AG04449 (cell line): ENCODE measurements at regions not wholly inside any gene's neighbourhood (a gene's known extent, or its start where the extent isn't known, plus 50 kb on each side); places are given as distances from the start of the nearest gene placed in this dataset.
"Not testable (repeated sequence)": the region's sequence is repeated elsewhere in the genome, so short reads cannot be mapped to it uniquely, and the experiment has no call there.

Source experiments
- CTCF ChIA-PET: fragments of 350-600 bp; formaldehyde crosslinking; extraction: SDS; loops from one replicate; lab custom pipeline; 2021; ENCODE audit warnings: antibody characterized with exemption; lab: Yijun Ruan, JAX
- POLR2A ChIA-PET: fragments of 400-600, 350-600 bp; formaldehyde crosslinking; extraction: SDS; loops from one replicate; lab custom pipeline; 2020; ENCODE audit warnings: antibody characterized with exemption, inconsistent platforms; lab: Yijun Ruan, JAX
- DNase-seq: peaks from one replicate; pipeline ENCODE4 v3.0.0-alpha.2; 2010; ENCODE audit warnings: low read depth, low spot score
- H3K4me3 ChIP-seq: 2 replicates; pipeline ENCODE4 v1.5.1; 2011; ENCODE audit warnings: low read depth, mild to moderate bottlenecking, control low read depth, low read length
- CTCF ChIP-seq: IDR thresholded peaks from one replicate; pipeline ENCODE4 v1.5.1; 2011; ENCODE audit warnings: mild to moderate bottlenecking, moderate library complexity, low read length, control low read depth, inconsistent platforms; ENCODE audit not compliant: insufficient read depth; ENCODE audit errors: missing control alignments

GRCh38 chr14:105856676-105857219, 330.4 kb downstream of the TMEM121 start:
- POLR2A ChIA-PET, result no interaction called here

DNA sequence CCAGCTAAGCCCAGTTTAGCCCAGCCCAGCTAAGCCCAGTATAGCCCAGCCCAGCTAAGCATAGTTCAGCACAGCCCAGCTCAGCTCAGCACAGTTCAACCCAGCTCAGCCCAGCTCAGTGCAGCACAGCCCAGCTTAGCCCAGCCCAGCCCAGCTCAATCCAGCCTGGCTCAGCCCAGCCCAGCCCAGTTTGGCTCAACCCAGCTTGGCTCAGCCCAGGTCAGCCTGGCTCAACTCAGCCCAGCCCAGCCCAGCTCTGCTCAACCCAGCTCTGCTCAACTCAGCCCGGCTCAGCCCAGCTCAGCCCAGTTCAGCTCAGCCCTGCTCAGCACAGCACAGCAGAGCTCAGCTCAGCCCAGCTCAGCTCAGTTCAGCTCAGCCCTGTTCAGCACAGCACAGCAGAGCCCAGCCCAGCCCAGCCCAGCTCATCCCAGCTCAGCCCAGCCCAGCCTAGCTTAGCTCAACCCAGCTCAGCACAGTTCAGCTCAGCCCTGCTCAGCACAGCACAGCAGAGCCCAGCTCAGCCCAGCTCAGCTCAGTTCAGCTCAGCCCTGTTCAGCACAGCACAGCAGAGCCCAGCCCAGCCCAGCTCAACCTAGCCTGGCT, 330.9 kb downstream of the TMEM121 start:
- no peak overlapping the region for H3K4me3 ChIP-seq
- CTCF ChIA-PET, result no interaction called here
- POLR2A ChIA-PET, result no interaction called here
- no peak for TF ChIP-seq CTCF
- DNase-seq, result no peak

More at GRCh38 chr14:105856676-105857219, 330.4 kb downstream of the TMEM121 start:
- H3K4me3 ChIP-seq, result no peak overlapping the region
- no peak for TF ChIP-seq CTCF
- CTCF ChIA-PET, result no interaction called here
- DNase-seq, result no peak

- CTCF ChIA-PET, result no interaction called here
- no peak for TF ChIP-seq CTCF
- H3K4me3 ChIP-seq, result no peak overlapping the region
- DNase-seq, result no peak
- POLR2A ChIA-PET, result no interaction called here
Measured at GRCh38 chr14:105857826-105858675, 331.7 kb downstream of the TMEM121 start.

DNA sequence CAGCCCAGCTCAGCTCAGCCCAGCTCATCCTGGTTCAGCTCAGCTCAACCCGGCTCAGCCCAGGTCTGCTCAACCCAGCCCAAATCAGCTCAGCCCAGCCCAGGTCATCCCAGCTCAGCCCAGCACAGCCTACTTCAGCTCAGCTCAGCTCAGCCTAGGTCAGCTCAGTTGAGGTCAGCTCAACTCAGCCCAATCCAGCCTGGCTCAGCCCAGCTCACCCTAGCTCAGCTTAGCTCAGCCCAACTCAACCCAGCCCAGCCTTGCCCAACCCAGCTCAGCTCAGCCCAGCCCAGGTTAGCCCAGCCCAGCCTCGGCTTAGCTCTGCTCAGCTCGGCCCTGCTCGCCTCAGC, 332.3 kb downstream of the TMEM121 start:
- no peak for DNase-seq
- no peak for TF ChIP-seq CTCF
- ChIA-PET CTCF (no interaction called here), POLR2A (no interaction called here)
- no peak overlapping the region for H3K4me3 ChIP-seq

- CTCF ChIA-PET, POLR2A ChIA-PET: not testable (repeated sequence)
Measured at GRCh38 chr14:105859073-105859716, 332.8 kb downstream of the TMEM121 start.

GRCh38 chr14:105859717-105860614, 333.6 kb downstream of the TMEM121 start:
- no peak for DNase-seq
- H3K4me3 ChIP-seq, result no peak overlapping the region
- ChIA-PET CTCF (no interaction called here), POLR2A (no interaction called here)
- TF ChIP-seq CTCF, result no peak

More at GRCh38 chr14:105859073-105859716, 332.8 kb downstream of the TMEM121 start:
- DNase-seq, H3K4me3 ChIP-seq: not testable (repeated sequence)
